Upper lobe of right lung (tissue), 1 donor: ENCODE measurements at regions not wholly inside any gene's neighbourhood (a gene's known extent, or its start where the extent isn't known, plus 50 kb on each side); places are given as distances from the start of the nearest gene placed in this dataset.

Experiments used
- ATAC-seq: fragments of 200-7000 bp; cut with Tn5 transposase; one replicate; pipeline ENCODE4 v1.9.1; 2020; ENCODE audit warnings: mild to moderate bottlenecking, moderate library complexity
- DNase-seq: peaks from one replicate; pipeline ENCODE4 v3.0.0-alpha.2; 2020
- H3K27ac ChIP-seq: fragments of 200-600 bp; one replicate; pipeline ENCODE4 v1.8.0; 2022
- H3K27me3 ChIP-seq: fragments of 200-600 bp; one replicate; pipeline ENCODE4 v1.8.0; 2022; ENCODE audit warnings: mild to moderate bottlenecking
- H3K36me3 ChIP-seq: fragments of 200-600 bp; one replicate; pipeline ENCODE4 v1.8.0; 2022
- H3K4me1 ChIP-seq: fragments of 200-600 bp; one replicate; pipeline ENCODE4 v1.8.0; 2022
- H3K4me3 ChIP-seq: fragments of 200-600 bp; one replicate; pipeline ENCODE4 v1.8.0; 2022; ENCODE audit warnings: mild to moderate bottlenecking
- H3K9me3 ChIP-seq: fragments of 200-600 bp; one replicate; pipeline ENCODE4 v1.8.0; 2022
- intact Hi-C: fragments of 100-400 bp; cut with DNase I; formaldehyde crosslinking; loops from one replicate; pipeline ENCODE4 v1.11.0; 2022
- TF ChIP-seq, protein P1 (sequence below): fragments of 200-600 bp; IDR thresholded peaks from one replicate; pipeline ENCODE4 v1.8.0; 2022; ENCODE audit warnings: antibody characterized with exemption
- donor health status: DM: no; HTN: yes; CAD: no; lungs with severe emphysema.

DNA sequence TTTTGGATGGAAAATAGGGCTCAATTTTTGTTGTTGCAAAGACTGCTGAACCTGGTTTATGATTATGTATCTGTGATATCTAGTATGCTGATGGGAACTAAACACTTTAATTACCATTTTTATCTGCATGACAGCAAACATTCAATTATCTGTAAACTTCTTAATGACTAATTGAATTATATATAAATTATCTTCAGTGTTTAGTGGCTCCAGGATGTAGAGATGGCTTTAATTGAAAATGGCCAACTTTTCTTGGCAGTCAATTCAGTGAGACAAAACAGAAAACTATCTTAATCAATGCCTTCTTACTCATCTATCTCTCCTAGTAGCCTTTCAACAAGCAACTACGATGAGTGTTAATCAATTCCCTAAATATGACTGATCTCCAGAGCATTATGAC, 591.3 kb downstream of the HACE1 start:
- TF ChIP-seq, protein P1, sequence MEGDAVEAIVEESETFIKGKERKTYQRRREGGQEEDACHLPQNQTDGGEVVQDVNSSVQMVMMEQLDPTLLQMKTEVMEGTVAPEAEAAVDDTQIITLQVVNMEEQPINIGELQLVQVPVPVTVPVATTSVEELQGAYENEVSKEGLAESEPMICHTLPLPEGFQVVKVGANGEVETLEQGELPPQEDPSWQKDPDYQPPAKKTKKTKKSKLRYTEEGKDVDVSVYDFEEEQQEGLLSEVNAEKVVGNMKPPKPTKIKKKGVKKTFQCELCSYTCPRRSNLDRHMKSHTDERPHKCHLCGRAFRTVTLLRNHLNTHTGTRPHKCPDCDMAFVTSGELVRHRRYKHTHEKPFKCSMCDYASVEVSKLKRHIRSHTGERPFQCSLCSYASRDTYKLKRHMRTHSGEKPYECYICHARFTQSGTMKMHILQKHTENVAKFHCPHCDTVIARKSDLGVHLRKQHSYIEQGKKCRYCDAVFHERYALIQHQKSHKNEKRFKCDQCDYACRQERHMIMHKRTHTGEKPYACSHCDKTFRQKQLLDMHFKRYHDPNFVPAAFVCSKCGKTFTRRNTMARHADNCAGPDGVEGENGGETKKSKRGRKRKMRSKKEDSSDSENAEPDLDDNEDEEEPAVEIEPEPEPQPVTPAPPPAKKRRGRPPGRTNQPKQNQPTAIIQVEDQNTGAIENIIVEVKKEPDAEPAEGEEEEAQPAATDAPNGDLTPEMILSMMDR, result no peak
- Histone ChIP-seq H3K4me1 (no peaks in the 10 kb centered on the region), H3K27ac (no peak overlapping the region), H3K36me3 (no peaks in the 10 kb centered on the region), H3K9me3 (no peaks in the 10 kb centered on the region), H3K4me3 (no peak overlapping the region), H3K27me3 (no peaks in the 10 kb centered on the region)
- DNase-seq (no peak), ATAC-seq (no peak)
- intact Hi-C loops, result no loop called here

DNA sequence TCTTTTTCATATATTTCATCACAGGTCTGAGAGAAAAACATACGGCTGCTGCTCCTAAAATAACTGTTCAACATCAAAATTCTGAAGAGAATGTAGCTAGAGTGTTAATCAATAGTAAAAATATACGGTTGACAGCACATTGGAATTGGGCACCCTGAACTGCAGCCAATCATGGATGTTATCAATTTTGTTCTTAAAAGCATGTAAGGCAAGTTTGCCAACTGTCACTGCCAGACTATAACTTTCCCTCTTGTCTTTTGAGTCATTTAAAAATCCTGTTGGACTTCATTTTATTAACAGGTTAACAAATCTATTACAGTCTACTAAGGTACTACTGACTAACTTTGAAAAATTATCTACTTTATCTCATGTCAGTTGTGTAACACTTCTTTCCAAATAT, 592.8 kb downstream of the HACE1 start:
- DNase-seq (no peak), ATAC-seq (no peak)
- TF ChIP-seq, protein P1, result no peak
- H3K27ac ChIP-seq, result no peak overlapping the region
- intact Hi-C loops, result no loop called here
- H3K4me1 ChIP-seq, result no peaks in the 10 kb centered on the region
- H3K27me3 ChIP-seq, result no peaks in the 10 kb centered on the region
- no peak overlapping the region for H3K4me3 ChIP-seq
- no peaks in the 10 kb centered on the region for H3K36me3 ChIP-seq
- H3K9me3 ChIP-seq, result no peaks in the 10 kb centered on the region

DNA sequence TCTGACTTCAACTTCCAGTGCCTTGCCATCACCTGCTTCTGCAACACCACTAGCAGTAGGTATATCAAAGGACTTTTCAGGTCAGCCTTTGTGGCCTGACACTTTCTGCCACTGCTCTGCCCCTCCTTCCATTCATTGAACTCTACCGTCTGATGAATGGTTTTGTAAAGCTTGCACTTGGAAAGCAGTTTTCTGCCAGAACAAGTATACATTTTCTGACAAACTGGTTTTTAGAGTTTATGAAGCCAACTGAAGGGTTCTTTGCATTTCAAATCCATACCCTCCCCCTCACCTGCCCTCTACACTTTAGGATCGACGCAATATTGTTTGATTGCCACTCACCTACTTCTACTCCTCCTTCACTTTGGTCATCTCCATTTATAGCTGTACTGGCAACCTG, 603.1 kb downstream of the HACE1 start:
- Histone ChIP-seq H3K27ac (no peak overlapping the region), H3K27me3 (no peaks in the 10 kb centered on the region), H3K4me1 (no peaks in the 10 kb centered on the region), H3K4me3 (no peak overlapping the region), H3K9me3 (no peaks in the 10 kb centered on the region), H3K36me3 (no peaks in the 10 kb centered on the region)
- intact Hi-C loops, result no loop called here
- DNase-seq (no peak), ATAC-seq (peak; percentile 37)
- TF ChIP-seq, protein P1, result no peak

DNA sequence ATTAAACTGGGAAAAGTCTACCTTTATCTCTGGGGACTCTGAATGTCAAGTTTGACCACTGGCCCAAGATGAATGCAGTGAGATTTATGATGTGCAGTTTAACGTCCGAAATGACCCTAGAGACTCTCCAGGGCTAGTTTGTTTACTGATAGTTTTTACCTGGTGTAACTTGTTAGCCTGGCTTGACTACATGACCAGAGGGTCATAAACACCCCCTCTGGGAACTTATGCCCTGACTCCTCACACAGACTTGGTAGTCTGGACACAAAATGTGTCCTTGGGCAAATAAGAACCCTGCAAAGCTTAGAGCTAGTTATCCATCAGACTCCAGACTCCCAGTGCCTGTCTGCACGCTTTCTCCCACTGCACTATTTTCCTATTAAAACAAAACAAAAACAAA, 606.5 kb downstream of the HACE1 start:
- Histone ChIP-seq H3K27ac (no peak overlapping the region), H3K4me1 (no peaks in the 10 kb centered on the region), H3K36me3 (no peaks in the 10 kb centered on the region), H3K4me3 (no peak overlapping the region), H3K27me3 (no peaks in the 10 kb centered on the region), H3K9me3 (no peaks in the 10 kb centered on the region)
- ATAC-seq, result no peak
- intact Hi-C loops, result no loop called here
- no peak for DNase-seq
- TF ChIP-seq, protein P1, result no peak

DNA sequence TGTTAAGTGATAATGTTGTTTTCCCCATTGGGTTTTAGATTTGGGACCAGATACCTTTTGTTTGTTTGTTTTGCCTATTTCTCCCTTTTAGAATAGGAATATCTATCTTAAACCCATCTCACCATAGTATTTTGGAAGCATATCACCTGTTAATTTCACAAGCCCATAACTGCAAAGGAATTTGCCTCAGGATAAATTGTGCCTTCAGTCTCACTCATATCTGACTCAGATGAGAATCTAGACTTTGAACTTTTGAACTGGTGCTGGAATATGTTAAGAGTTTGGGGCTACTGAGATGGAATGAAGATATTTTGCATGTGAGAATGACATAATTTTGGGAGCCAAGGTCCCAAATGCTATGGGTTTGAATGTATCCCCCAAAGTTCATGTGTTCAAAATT, 607.4 kb downstream of the HACE1 start:
- H3K9me3 ChIP-seq, result no peaks in the 10 kb centered on the region
- no peak overlapping the region for H3K27ac ChIP-seq
- TF ChIP-seq, protein P1, result no peak
- intact Hi-C loops, result no loop called here
- H3K4me1 ChIP-seq, result no peaks in the 10 kb centered on the region
- no peaks in the 10 kb centered on the region for H3K36me3 ChIP-seq
- no peaks in the 10 kb centered on the region for H3K27me3 ChIP-seq
- DNase-seq (no peak), ATAC-seq (no peak)
- no peak overlapping the region for H3K4me3 ChIP-seq

DNA sequence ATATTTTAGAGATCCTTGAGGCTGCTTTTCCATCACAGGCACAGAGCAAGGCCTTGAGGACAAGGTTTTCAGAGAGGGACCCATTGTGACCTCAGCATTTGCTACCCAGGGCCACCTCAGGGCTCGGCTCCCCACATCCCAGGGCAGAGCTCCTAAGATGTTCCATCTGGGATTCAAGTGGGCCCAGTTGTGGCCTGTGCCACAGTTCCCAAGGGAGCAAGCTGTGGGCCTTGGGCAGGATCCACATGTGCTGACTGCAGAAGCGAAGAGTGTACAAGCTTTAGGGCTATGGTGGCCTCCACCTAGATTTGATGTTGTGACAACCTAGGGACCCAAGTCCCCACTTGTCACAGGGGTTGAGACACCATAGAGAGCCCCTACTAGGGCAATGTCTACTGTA, 608.1 kb downstream of the HACE1 start:
- intact Hi-C loops, result no loop called here
- no peak overlapping the region for H3K27ac ChIP-seq
- H3K9me3 ChIP-seq, result no peaks in the 10 kb centered on the region
- no peaks in the 10 kb centered on the region for H3K27me3 ChIP-seq
- H3K36me3 ChIP-seq, result no peaks in the 10 kb centered on the region
- H3K4me1 ChIP-seq, result no peaks in the 10 kb centered on the region
- DNase-seq, result no peak
- ATAC-seq, result peak; percentile 33
- TF ChIP-seq, protein P1, result no peak
- no peak overlapping the region for H3K4me3 ChIP-seq
